ENCODE measurements at regions not wholly inside any gene's neighbourhood (a gene's known extent, or its start where the extent isn't known, plus 50 kb on each side); places are given as distances from the start of the nearest gene placed in this dataset.

DNA sequence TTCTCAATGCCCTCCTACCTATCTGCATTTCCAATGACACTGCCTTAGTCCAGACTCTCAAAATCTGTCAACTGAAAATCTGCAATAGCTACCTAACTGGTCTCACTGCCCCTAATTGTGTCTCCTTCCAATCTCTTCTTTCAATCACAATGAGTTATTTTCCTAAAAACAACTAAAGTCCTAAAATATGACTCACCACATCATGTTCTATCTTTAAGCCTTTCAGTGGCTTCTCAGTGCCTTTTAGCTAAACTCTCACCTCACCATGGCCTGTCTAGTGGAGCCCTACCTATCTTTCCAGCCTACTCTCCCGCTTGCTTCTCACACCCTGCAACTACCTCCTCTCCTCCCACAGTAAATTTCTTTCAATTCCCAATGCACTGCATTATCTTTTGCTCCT lies 220.9 kb upstream of the PKDCC start:
- TF ChIP-seq, protein P1, sequence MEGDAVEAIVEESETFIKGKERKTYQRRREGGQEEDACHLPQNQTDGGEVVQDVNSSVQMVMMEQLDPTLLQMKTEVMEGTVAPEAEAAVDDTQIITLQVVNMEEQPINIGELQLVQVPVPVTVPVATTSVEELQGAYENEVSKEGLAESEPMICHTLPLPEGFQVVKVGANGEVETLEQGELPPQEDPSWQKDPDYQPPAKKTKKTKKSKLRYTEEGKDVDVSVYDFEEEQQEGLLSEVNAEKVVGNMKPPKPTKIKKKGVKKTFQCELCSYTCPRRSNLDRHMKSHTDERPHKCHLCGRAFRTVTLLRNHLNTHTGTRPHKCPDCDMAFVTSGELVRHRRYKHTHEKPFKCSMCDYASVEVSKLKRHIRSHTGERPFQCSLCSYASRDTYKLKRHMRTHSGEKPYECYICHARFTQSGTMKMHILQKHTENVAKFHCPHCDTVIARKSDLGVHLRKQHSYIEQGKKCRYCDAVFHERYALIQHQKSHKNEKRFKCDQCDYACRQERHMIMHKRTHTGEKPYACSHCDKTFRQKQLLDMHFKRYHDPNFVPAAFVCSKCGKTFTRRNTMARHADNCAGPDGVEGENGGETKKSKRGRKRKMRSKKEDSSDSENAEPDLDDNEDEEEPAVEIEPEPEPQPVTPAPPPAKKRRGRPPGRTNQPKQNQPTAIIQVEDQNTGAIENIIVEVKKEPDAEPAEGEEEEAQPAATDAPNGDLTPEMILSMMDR (conservative IDR thresholded peaks at IDR 0.05; ENCODE audit: low read length) = no peak
- TF ChIP-seq EZH2phosphoT487 (IDR thresholded peaks at IDR 0.05; ENCODE audit: borderline replicate concordance, low read depth, low read length) = no peak
